ENCODE measurements at regions not wholly inside any gene's neighbourhood (a gene's known extent, or its start where the extent isn't known, plus 50 kb on each side); places are given as distances from the start of the nearest gene placed in this dataset.
"Not testable (repeated sequence)": the region's sequence is repeated elsewhere in the genome, so short reads cannot be mapped to it uniquely, and the experiment has no call there.

DNA sequence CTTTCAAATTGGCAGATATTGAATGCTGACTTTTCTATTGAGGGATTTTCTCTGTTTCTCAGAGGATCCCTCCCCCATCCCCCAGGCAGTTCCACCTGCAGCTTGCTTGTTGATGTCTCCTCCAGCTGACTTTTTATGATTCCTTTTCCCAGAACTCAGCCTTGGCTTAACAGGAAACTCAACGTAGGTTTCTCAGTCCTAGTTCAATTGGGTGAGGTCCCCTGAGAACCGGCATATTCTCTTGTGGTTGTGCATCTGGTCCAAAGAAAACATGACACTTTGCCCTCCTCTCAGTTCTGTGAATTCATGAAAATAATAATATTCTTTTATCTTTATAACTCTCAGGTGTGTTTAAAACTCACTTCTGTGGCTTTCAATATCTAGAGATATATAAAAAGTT, 1222.1 kb downstream of the OTOL1 start:
- WGBS = 53% methylated on average over 2 of the region's 2 CpGs
- Histone ChIP-seq H3K27ac (ENCODE audit: low read depth in 1 of 2, low read length in 1 of 2) (no peak overlapping the region), H3K27me3 (ENCODE audit: control insufficient read depth in 2 of 2, insufficient read depth in 1 of 2, low read length in 1 of 2) (no peaks in the 10 kb centered on the region), H3K36me3 (ENCODE audit: control insufficient read depth in 2 of 2, insufficient read depth in 2 of 2, low read length in 1 of 2) (no peaks in the 10 kb centered on the region), H3K4me1 (ENCODE audit: control insufficient read depth in 2 of 2, insufficient read depth in 2 of 2, low read length in 2 of 2) (no peaks in the 10 kb centered on the region), H3K4me3 (ENCODE audit: low read length in 2 of 2) (no peak overlapping the region), H3K9me3 (ENCODE audit: control insufficient read depth in 2 of 2, insufficient read depth in 1 of 2, low read length in 1 of 2) (no peaks in the 10 kb centered on the region)
- no peak for DNase-seq (ENCODE audit: low read depth in 6 of 9, low spot score in 9 of 9)

DNA sequence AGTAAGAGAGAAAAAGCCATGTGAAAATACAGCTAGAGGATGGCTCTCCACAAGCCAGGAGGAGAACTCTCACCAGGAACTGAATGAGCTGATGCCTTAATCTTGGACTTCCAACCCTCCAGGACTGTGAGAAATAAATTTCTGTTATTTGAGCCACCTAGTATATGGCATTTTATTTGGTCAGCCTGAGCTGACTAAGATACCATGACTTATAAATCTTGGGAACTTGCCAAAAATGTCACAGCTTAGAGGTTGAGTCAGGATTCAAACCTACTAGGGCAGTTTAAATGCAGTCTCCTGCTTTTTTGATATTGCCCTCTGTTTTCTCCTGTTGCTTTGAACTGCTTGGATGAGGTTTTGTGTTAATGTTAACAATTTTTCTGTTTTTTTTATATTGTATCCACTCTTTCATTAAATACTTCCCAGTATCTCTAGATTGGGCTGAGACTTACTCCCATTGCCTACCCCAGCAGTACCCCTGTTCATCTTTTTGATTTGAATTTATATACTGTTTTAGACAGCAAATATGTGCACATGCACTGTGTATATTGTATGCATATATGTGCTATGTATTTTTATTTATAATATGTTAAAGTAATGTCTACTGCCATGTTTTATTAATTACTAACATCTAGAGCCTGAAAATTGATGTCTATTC, 1223.2 kb downstream of the OTOL1 start:
- no peak for DNase-seq (ENCODE audit: low read depth in 6 of 9, low spot score in 9 of 9)
- Histone ChIP-seq H3K27me3 (ENCODE audit: control insufficient read depth in 2 of 2, insufficient read depth in 1 of 2, low read length in 1 of 2) (no peaks in the 10 kb centered on the region), H3K36me3 (ENCODE audit: control insufficient read depth in 2 of 2, insufficient read depth in 2 of 2, low read length in 1 of 2) (no peaks in the 10 kb centered on the region), H3K4me3 (ENCODE audit: low read length in 2 of 2) (no peak overlapping the region), H3K27ac (ENCODE audit: low read depth in 1 of 2, low read length in 1 of 2) (no peak overlapping the region), H3K9me3 (ENCODE audit: control insufficient read depth in 2 of 2, insufficient read depth in 1 of 2, low read length in 1 of 2) (no peaks in the 10 kb centered on the region), H3K4me1 (ENCODE audit: control insufficient read depth in 2 of 2, insufficient read depth in 2 of 2, low read length in 2 of 2) (no peaks in the 10 kb centered on the region)

DNA sequence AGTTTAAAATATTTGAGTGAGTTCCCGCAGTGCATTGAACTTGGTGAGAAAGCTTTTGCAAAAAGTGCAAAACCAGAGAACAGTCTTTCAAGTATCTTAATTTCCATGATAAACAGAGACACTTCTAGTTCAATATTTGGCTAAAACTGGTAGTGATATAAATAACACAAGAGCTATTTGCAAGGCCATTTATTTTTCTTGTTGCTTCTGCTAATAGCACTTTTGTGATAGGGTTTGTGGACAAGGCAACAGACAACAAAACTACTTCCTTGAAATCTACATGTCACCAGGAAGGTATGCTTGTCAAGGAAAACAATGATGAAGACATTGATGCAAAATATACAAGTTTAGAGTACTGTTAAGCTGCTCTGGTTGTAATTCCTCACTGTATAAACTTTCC, 1225.1 kb downstream of the OTOL1 start:
- Histone ChIP-seq H3K4me1 (ENCODE audit: control insufficient read depth in 2 of 2, insufficient read depth in 2 of 2, low read length in 2 of 2) (no peaks in the 10 kb centered on the region), H3K36me3 (ENCODE audit: control insufficient read depth in 2 of 2, insufficient read depth in 2 of 2, low read length in 1 of 2) (no peaks in the 10 kb centered on the region), H3K27ac (ENCODE audit: low read depth in 1 of 2, low read length in 1 of 2) (no peak overlapping the region), H3K4me3 (ENCODE audit: low read length in 2 of 2) (no peak overlapping the region), H3K9me3 (ENCODE audit: control insufficient read depth in 2 of 2, insufficient read depth in 1 of 2, low read length in 1 of 2) (no peaks in the 10 kb centered on the region), H3K27me3 (ENCODE audit: control insufficient read depth in 2 of 2, insufficient read depth in 1 of 2, low read length in 1 of 2) (no peaks in the 10 kb centered on the region)
- DNase-seq (ENCODE audit: low read depth in 6 of 9, low spot score in 9 of 9) = no peak
- 84% methylated on average over 1 of the region's 1 CpG for WGBS

DNA sequence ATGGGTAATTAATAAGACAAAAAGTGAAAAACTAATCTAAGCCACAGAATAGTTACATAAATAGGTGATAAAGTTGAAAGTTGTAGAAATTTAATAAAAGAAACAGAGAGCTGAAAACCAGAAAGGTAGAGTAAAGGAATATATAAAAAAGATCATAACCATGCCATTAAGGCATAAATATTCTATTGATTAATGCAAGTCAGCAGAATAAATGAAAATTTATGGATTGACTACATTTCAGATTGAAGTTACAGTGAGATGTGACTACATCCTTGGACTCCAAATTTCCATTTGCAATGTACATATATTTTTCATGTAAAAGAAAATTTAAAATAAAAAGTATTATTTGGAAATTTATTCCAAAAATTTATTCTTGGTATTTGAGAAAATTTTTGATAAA, 1225.7 kb downstream of the OTOL1 start:
- no peak for DNase-seq (ENCODE audit: low read depth in 6 of 9, low spot score in 9 of 9)
- Histone ChIP-seq H3K9me3 (ENCODE audit: control insufficient read depth in 2 of 2, insufficient read depth in 1 of 2, low read length in 1 of 2) (no peaks in the 10 kb centered on the region), H3K27ac (ENCODE audit: low read depth in 1 of 2, low read length in 1 of 2) (no peak overlapping the region), H3K4me1 (ENCODE audit: control insufficient read depth in 2 of 2, insufficient read depth in 2 of 2, low read length in 2 of 2) (no peaks in the 10 kb centered on the region), H3K4me3 (ENCODE audit: low read length in 2 of 2) (no peak overlapping the region), H3K36me3 (ENCODE audit: control insufficient read depth in 2 of 2, insufficient read depth in 2 of 2, low read length in 1 of 2) (no peaks in the 10 kb centered on the region), H3K27me3 (ENCODE audit: control insufficient read depth in 2 of 2, insufficient read depth in 1 of 2, low read length in 1 of 2) (no peaks in the 10 kb centered on the region)

- not testable (repeated sequence) for H3K36me3 ChIP-seq (ENCODE audit: control insufficient read depth in 2 of 2, insufficient read depth in 2 of 2, low read length in 1 of 2); H3K9me3 ChIP-seq (ENCODE audit: control insufficient read depth in 2 of 2, insufficient read depth in 1 of 2, low read length in 1 of 2); H3K27me3 ChIP-seq (ENCODE audit: control insufficient read depth in 2 of 2, insufficient read depth in 1 of 2, low read length in 1 of 2); DNase-seq (ENCODE audit: low read depth in 6 of 9, low spot score in 9 of 9); H3K4me1 ChIP-seq (ENCODE audit: control insufficient read depth in 2 of 2, insufficient read depth in 2 of 2, low read length in 2 of 2); H3K4me3 ChIP-seq (ENCODE audit: low read length in 2 of 2); H3K27ac ChIP-seq (ENCODE audit: low read depth in 1 of 2, low read length in 1 of 2)
- WGBS = 79% methylated on average over 5 of the region's 5 CpGs
Measured at GRCh38 chr3:162722796-162723195, 1226.2 kb downstream of the OTOL1 start.

DNA sequence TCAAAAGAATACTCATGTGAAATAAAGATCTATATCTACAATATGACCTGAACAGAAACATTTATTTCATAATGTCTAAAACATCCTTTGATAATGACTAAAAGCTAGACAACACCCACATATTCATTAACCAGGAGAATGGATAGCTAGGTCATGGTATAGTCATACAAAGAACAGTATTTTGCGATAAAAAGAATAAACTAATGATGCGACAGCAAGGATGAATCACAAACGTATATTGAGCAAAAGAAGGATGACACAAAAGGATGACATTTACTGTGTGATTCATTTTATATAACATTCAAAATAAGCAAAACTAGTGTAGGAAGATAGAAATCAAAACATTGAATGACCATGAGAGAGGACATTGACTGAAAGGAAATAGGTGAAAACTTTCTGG, 1233.1 kb downstream of the OTOL1 start:
- WGBS = 99% methylated on average over 3 of the region's 3 CpGs
- H3K9me3 ChIP-seq (ENCODE audit: control insufficient read depth in 2 of 2, insufficient read depth in 1 of 2, low read length in 1 of 2) = no peaks in the 10 kb centered on the region
- DNase-seq (ENCODE audit: low read depth in 6 of 9, low spot score in 9 of 9) = no peak
- H3K4me1 ChIP-seq (ENCODE audit: control insufficient read depth in 2 of 2, insufficient read depth in 2 of 2, low read length in 2 of 2) = no peaks in the 10 kb centered on the region
- H3K27me3 ChIP-seq (ENCODE audit: control insufficient read depth in 2 of 2, insufficient read depth in 1 of 2, low read length in 1 of 2) = no peaks in the 10 kb centered on the region
- H3K27ac ChIP-seq (ENCODE audit: low read depth in 1 of 2, low read length in 1 of 2) = no peak overlapping the region
- H3K4me3 ChIP-seq (ENCODE audit: low read length in 2 of 2) = no peak overlapping the region
- no peaks in the 10 kb centered on the region for H3K36me3 ChIP-seq (ENCODE audit: control insufficient read depth in 2 of 2, insufficient read depth in 2 of 2, low read length in 1 of 2)

- H3K4me1 ChIP-seq (ENCODE audit: control insufficient read depth in 2 of 2, insufficient read depth in 2 of 2, low read length in 2 of 2); H3K27ac ChIP-seq (ENCODE audit: low read depth in 1 of 2, low read length in 1 of 2); H3K4me3 ChIP-seq (ENCODE audit: low read length in 2 of 2); H3K36me3 ChIP-seq (ENCODE audit: control insufficient read depth in 2 of 2, insufficient read depth in 2 of 2, low read length in 1 of 2); H3K9me3 ChIP-seq (ENCODE audit: control insufficient read depth in 2 of 2, insufficient read depth in 1 of 2, low read length in 1 of 2); DNase-seq (ENCODE audit: low read depth in 6 of 9, low spot score in 9 of 9); H3K27me3 ChIP-seq (ENCODE audit: control insufficient read depth in 2 of 2, insufficient read depth in 1 of 2, low read length in 1 of 2): not testable (repeated sequence)
- WGBS = 94% methylated on average over 5 of the region's 5 CpGs
Measured at GRCh38 chr3:162731961-162732360, 1235.4 kb downstream of the OTOL1 start.

DNA sequence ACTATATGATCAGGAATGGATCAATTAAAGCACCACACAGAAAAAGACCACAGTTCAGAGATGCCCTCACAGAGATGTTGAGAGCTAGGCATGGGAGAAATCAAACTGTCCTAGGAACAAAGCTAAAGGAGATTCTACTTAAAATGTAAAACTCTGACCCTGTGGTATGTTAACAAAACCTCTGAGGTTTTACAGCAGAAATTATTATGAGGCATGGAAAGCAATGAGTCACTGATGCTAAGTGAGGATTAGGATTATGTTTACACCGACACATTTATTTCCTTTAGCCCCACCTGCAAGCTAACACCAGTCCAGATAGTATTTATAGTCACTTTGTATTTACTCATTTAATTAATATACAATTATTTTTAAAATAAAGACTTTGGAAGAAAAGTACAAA, 1242.2 kb downstream of the OTOL1 start:
- no peak overlapping the region for H3K27ac ChIP-seq (ENCODE audit: low read depth in 1 of 2, low read length in 1 of 2)
- H3K36me3 ChIP-seq (ENCODE audit: control insufficient read depth in 2 of 2, insufficient read depth in 2 of 2, low read length in 1 of 2) = no peaks in the 10 kb centered on the region
- no peak for DNase-seq (ENCODE audit: low read depth in 6 of 9, low spot score in 9 of 9)
- no peaks in the 10 kb centered on the region for H3K4me1 ChIP-seq (ENCODE audit: control insufficient read depth in 2 of 2, insufficient read depth in 2 of 2, low read length in 2 of 2)
- no peaks in the 10 kb centered on the region for H3K9me3 ChIP-seq (ENCODE audit: control insufficient read depth in 2 of 2, insufficient read depth in 1 of 2, low read length in 1 of 2)
- WGBS = 88% methylated on average over 1 of the region's 1 CpG
- no peaks in the 10 kb centered on the region for H3K27me3 ChIP-seq (ENCODE audit: control insufficient read depth in 2 of 2, insufficient read depth in 1 of 2, low read length in 1 of 2)
- no peak overlapping the region for H3K4me3 ChIP-seq (ENCODE audit: low read length in 2 of 2)

DNA sequence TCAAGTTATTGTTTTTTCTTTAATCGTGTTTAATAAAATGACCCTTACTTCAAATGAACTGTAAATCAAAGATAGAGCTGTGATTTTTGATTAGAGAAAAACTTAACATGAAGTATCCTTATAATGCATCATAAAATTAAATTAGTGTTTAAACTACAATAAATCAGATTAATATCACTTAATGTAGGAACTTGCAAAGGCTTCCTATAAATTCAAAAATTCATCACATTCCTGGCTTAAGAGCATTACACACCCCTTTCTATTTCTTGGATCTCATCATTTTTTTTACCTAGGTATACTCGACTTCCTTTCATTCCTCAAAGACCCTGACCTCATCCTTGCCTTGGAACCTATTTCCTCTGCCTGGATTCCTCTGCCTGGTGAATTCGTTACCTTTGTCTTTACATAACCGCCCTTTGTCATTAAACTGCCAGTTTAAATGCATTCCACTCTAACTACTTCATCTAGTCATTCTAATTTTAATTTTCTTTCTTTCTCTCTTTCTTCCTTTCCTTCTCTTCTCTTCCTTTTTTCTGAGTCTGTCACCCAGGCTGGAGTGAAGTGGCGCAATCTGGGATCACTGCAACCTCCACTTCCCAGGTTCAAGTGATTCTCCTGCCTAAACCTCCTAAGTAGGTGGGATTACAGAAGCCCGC, 1244.5 kb downstream of the OTOL1 start:
- WGBS = 93% methylated on average over 6 of the region's 6 CpGs
- no peak overlapping the region for H3K27ac ChIP-seq (ENCODE audit: low read depth in 1 of 2, low read length in 1 of 2)
- no peak for DNase-seq (ENCODE audit: low read depth in 6 of 9, low spot score in 9 of 9)
- H3K36me3 ChIP-seq (ENCODE audit: control insufficient read depth in 2 of 2, insufficient read depth in 2 of 2, low read length in 1 of 2) = no peaks in the 10 kb centered on the region
- H3K9me3 ChIP-seq (ENCODE audit: control insufficient read depth in 2 of 2, insufficient read depth in 1 of 2, low read length in 1 of 2) = no peaks in the 10 kb centered on the region
- H3K27me3 ChIP-seq (ENCODE audit: control insufficient read depth in 2 of 2, insufficient read depth in 1 of 2, low read length in 1 of 2) = no peaks in the 10 kb centered on the region
- H3K4me3 ChIP-seq (ENCODE audit: low read length in 2 of 2) = no peak overlapping the region
- H3K4me1 ChIP-seq (ENCODE audit: control insufficient read depth in 2 of 2, insufficient read depth in 2 of 2, low read length in 2 of 2) = no peaks in the 10 kb centered on the region
